ENCODE measurements at regions not wholly inside any gene's neighbourhood (a gene's known extent, or its start where the extent isn't known, plus 50 kb on each side); places are given as distances from the start of the nearest gene placed in this dataset.
"Not testable (repeated sequence)": the region's sequence is repeated elsewhere in the genome, so short reads cannot be mapped to it uniquely, and the experiment has no call there.

GRCh38 chr20:52047811-52048764, 143.5 kb downstream of the ZFP64 start:
- no peak overlapping the region for H3K27ac ChIP-seq
- TF ChIP-seq, protein P1, sequence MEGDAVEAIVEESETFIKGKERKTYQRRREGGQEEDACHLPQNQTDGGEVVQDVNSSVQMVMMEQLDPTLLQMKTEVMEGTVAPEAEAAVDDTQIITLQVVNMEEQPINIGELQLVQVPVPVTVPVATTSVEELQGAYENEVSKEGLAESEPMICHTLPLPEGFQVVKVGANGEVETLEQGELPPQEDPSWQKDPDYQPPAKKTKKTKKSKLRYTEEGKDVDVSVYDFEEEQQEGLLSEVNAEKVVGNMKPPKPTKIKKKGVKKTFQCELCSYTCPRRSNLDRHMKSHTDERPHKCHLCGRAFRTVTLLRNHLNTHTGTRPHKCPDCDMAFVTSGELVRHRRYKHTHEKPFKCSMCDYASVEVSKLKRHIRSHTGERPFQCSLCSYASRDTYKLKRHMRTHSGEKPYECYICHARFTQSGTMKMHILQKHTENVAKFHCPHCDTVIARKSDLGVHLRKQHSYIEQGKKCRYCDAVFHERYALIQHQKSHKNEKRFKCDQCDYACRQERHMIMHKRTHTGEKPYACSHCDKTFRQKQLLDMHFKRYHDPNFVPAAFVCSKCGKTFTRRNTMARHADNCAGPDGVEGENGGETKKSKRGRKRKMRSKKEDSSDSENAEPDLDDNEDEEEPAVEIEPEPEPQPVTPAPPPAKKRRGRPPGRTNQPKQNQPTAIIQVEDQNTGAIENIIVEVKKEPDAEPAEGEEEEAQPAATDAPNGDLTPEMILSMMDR (conservative IDR thresholded peaks at IDR 0.05): no peak
- TF ChIP-seq ZFX (IDR thresholded peaks at IDR 0.05): no peak

GRCh38 chr20:52041966-52042365, 149.6 kb downstream of the ZFP64 start:
- TF ChIP-seq, protein P1 (conservative IDR thresholded peaks at IDR 0.05): no peak
- no peak for TF ChIP-seq ZFX (IDR thresholded peaks at IDR 0.05)
- H3K27ac ChIP-seq: no peak overlapping the region

DNA sequence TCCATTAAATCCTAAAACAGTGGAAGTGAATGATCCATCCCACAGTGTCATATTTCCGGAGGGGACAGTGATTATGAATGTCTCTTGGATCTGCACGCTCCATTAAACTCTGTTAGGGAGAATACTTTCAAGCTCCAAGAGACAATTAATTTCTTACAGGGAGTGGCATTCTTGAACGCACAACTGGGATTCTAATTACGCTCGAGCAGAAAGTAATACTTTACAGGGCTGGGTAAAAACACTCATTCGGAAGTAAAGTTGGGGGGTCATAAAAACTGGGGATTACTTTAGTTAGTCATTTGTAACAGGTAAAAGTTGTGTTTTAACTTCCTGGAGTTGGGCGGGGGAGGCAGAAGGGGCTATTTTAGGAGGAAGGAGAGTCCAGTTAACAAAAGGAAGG, 151.8 kb downstream of the ZFP64 start:
- no peak overlapping the region for H3K27ac ChIP-seq
- TF ChIP-seq ZFX (IDR thresholded peaks at IDR 0.05): no peak
- TF ChIP-seq, protein P1 (conservative IDR thresholded peaks at IDR 0.05): no peak

- not testable (repeated sequence) for H3K27ac ChIP-seq
Observed at GRCh38 chr20:52038632-52039031, 152.9 kb downstream of the ZFP64 start.

GRCh38 chr20:52037370-52037769, 154.2 kb downstream of the ZFP64 start:
- TF ChIP-seq, protein P1 (conservative IDR thresholded peaks at IDR 0.05): no peak
- H3K27ac ChIP-seq: no peak overlapping the region

DNA sequence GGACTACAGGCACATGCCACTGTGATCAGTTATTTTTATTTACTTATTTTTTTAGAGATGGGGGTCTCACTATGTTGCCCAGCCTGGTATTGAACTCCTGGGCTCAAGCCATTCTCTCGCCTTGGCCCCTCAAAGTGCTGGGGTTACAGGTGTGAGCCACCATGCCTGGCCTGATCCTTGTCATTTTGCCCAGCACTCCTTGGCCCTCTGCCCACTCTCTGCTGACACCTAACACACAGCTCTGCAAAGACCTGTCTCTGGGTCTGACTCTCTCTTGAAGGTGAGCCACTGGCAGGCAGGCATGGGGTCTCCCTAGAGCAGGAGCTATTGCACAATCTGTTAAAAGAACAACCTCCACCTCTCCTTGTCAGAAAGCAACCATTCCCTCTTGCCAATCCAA, 155.6 kb downstream of the ZFP64 start:
- no peak overlapping the region for H3K27ac ChIP-seq
- TF ChIP-seq ZFX (IDR thresholded peaks at IDR 0.05): no peak
- TF ChIP-seq, protein P1 (conservative IDR thresholded peaks at IDR 0.05): no peak

DNA sequence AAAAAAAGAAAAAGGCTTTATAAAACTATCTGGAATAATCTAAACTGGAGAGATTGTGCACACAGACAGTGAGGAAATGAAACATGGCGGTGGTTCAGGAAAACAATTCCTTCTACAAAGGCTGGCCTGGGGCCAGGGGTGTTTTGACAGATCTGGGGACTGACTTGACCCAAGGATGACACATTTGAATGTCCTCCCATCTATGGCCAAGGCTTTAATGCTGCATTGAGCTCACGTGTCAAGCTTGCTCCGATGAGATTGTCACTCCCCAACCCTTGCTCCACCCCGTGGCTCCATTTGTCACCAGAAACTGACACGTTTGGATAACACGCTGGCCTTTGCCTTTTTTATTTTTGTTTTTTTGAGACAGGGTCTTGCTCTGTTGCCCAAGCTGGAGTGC, 156.1 kb downstream of the ZFP64 start:
- H3K27ac ChIP-seq: no peak overlapping the region
- TF ChIP-seq ZFX (IDR thresholded peaks at IDR 0.05): no peak
- TF ChIP-seq, protein P1 (conservative IDR thresholded peaks at IDR 0.05): no peak

GRCh38 chr20:52034581-52034980, 157.0 kb downstream of the ZFP64 start:
- TF ChIP-seq ZFX (IDR thresholded peaks at IDR 0.05): no peak
- TF ChIP-seq, protein P1 (conservative IDR thresholded peaks at IDR 0.05): no peak
- no peak overlapping the region for H3K27ac ChIP-seq

Measured in C4-2B (cell line).